ENCODE measurements at regions not wholly inside any gene's neighbourhood (a gene's known extent, or its start where the extent isn't known, plus 50 kb on each side); places are given as distances from the start of the nearest gene placed in this dataset.

GRCh38 chr4:145293658-145294057 lies 113.3 kb upstream of the OTUD4 start:
- no peak for TF ChIP-seq CSDC2 (CRISPR knock-in tag; IDR thresholded peaks at IDR 0.05)
- TF ChIP-seq, protein P1, sequence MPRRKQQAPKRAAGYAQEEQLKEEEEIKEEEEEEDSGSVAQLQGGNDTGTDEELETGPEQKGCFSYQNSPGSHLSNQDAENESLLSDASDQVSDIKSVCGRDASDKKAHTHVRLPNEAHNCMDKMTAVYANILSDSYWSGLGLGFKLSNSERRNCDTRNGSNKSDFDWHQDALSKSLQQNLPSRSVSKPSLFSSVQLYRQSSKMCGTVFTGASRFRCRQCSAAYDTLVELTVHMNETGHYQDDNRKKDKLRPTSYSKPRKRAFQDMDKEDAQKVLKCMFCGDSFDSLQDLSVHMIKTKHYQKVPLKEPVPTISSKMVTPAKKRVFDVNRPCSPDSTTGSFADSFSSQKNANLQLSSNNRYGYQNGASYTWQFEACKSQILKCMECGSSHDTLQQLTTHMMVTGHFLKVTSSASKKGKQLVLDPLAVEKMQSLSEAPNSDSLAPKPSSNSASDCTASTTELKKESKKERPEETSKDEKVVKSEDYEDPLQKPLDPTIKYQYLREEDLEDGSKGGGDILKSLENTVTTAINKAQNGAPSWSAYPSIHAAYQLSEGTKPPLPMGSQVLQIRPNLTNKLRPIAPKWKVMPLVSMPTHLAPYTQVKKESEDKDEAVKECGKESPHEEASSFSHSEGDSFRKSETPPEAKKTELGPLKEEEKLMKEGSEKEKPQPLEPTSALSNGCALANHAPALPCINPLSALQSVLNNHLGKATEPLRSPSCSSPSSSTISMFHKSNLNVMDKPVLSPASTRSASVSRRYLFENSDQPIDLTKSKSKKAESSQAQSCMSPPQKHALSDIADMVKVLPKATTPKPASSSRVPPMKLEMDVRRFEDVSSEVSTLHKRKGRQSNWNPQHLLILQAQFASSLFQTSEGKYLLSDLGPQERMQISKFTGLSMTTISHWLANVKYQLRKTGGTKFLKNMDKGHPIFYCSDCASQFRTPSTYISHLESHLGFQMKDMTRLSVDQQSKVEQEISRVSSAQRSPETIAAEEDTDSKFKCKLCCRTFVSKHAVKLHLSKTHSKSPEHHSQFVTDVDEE (CRISPR knock-in tag; IDR thresholded peaks at IDR 0.05): no peak
- TF ChIP-seq ZFP30 (CRISPR knock-in tag; IDR thresholded peaks at IDR 0.05): no peak
- TF ChIP-seq TOX (CRISPR knock-in tag; IDR thresholded peaks at IDR 0.05; ENCODE audit: borderline replicate concordance): no peak
- TF ChIP-seq RARB (CRISPR knock-in tag; IDR thresholded peaks at IDR 0.05): no peak
- no peak for TF ChIP-seq POU6F1 (CRISPR knock-in tag; IDR thresholded peaks at IDR 0.05; ENCODE audit: borderline replicate concordance, low read depth)
- TF ChIP-seq ARNTL (CRISPR knock-in tag; IDR thresholded peaks at IDR 0.05; ENCODE audit: borderline replicate concordance, low read depth): no peak

Measured in SK-N-SH treated with all-trans-retinoic acid at 6 μM for 48 hours (cell line).